Lower leg skin (tissue), 4 donors: ENCODE measurements at regions not wholly inside any gene's neighbourhood (a gene's known extent, or its start where the extent isn't known, plus 50 kb on each side); places are given as distances from the start of the nearest gene placed in this dataset.

Experiments used
- DNase-seq, 2 donors: peaks; one replicate each; pipeline ENCODE4 v3.0.0-alpha.2; 2019; ENCODE audit warnings: low spot score in 2 of 2
- H3K4me3 ChIP-seq: fragments of 200-600 bp; sonication (generic); 2 replicates; pipeline ENCODE4 v1.5.1; 2017; ENCODE audit warnings: mild to moderate bottlenecking, low read depth; ENCODE audit not compliant: poor library complexity, severe bottlenecking
- CTCF ChIP-seq, 3 donors: fragments of 450-650 bp; IDR thresholded peaks; one replicate each; pipeline ENCODE4 v1.5.1; 2016; ENCODE audit warnings: antibody characterized with exemption in 3 of 3, mild to moderate bottlenecking in 3 of 3, moderate library complexity in 2 of 3
- POLR2A ChIP-seq, 2 donors: fragments of 450-650 bp; IDR thresholded peaks; one replicate each; pipeline ENCODE4 v1.6.1; 2016 to 2017; ENCODE audit warnings: antibody characterized with exemption in 2 of 2, mild to moderate bottlenecking in 1 of 2, moderate library complexity in 1 of 2
- WGBS, 2 donors: methylation state at CpG; one replicate each; pipeline ENCODE4 v1.1.5; 2018; 5-methylcytosine and 5-hydroxymethylcytosine counted together
- intact Hi-C: fragments of 100-400 bp; cut with DNase I; formaldehyde crosslinking; loops from one replicate; pipeline ENCODE4 v1.15.0; 2023; ENCODE audit warnings: low total_unique reads

DNA sequence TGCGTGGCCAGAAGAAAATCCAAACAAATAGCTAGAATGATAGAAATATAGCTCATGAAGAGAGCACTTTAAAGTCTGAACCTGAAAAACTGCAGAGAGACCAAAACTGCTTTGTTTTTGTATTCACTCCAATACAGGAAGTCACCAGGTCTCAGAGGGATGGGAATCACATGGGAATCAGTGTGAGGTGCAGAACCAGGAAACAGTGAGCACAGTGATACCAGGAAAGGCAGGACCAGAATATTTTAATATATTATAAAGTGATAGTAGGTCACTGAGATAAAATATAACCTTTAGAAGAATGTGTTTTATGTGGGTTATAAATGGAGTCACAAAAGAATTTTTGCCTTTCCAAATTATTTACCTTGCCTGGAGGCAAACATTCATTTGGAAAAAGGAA, 277.3 kb downstream of the CASP12 start:
- TF ChIP-seq CTCF (IDR thresholded peaks at IDR 0.05) (no peak), POLR2A (IDR thresholded peaks at IDR 0.05) (no peak)
- WGBS, 2 donors, result 86 to 95% methylated on average over 1 of the region's 1 CpG
- intact Hi-C loops, result no loop called here
- no peak overlapping the region for H3K4me3 ChIP-seq
- no peak for DNase-seq

DNA sequence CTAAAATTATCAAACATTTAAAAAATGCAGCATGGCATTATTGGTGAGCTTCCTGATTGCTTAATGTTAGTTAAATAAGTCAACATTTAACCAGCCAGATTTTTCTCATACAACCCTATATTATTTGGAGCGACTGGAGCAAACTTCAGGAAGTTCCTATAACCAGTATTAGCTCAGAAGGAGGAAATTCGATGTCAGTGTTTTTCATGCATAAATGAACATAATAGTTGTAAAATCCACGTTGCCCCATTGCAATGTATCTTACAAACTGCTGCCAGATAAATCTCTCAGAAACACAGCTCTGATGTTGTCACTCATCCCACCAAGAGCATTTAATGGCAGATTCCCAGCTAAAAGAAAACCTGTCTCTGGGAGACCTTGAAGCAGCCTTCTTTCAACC, 278.5 kb downstream of the CASP12 start:
- WGBS, 2 donors, result 64 to 65% methylated on average over 3 of the region's 3 CpGs
- intact Hi-C loops, result no loop called here
- TF ChIP-seq CTCF (IDR thresholded peaks at IDR 0.05) (no peak), POLR2A (IDR thresholded peaks at IDR 0.05) (no peak)
- H3K4me3 ChIP-seq, result no peak overlapping the region
- DNase-seq, result no peak

- intact Hi-C loops, result no loop called here
Measured at GRCh38 chr11:104618954-104619353, 279.3 kb downstream of the CASP12 start.

DNA sequence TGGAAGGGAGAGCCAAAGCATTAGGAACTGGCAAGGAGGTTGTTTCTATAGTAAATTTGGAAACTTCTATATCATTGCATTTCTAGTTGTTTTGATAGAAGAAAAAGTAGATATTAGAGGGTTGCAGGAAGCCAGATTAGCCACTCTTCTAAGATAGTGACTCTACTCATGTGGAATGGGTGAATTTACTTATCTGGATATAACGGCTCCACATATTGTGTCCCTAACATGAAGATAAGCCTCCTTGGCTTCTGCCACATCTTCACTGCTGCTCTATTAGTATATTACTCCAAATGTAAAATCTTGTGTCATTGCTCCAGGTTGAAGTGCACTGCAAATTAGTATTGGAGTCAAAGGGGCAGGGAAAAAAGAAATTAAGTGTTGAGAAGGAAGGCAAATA, 283.3 kb downstream of the CASP12 start:
- intact Hi-C loops, result no loop called here
- no peak for DNase-seq
- 94 to 96% methylated on average over 1 of the region's 1 CpG for WGBS, 2 donors
- TF ChIP-seq POLR2A (IDR thresholded peaks at IDR 0.05) (no peak), CTCF (IDR thresholded peaks at IDR 0.05) (no peak)
- no peak overlapping the region for H3K4me3 ChIP-seq

More at GRCh38 chr11:104618954-104619353, 279.3 kb downstream of the CASP12 start:
- no peak overlapping the region for H3K4me3 ChIP-seq
- TF ChIP-seq POLR2A (IDR thresholded peaks at IDR 0.05) (no peak), CTCF (IDR thresholded peaks at IDR 0.05) (no peak)
- 54 to 64% methylated on average over 4 of the region's 4 CpGs for WGBS, 2 donors
- DNase-seq, result no peak

GRCh38 chr11:104614117-104614680, 284.1 kb downstream of the CASP12 start:
- 94 to 100% methylated on average over 1 of the region's 1 CpG for WGBS, 2 donors
- TF ChIP-seq CTCF (IDR thresholded peaks at IDR 0.05) (no peak), POLR2A (IDR thresholded peaks at IDR 0.05) (no peak)
- DNase-seq, result no peak
- no peak overlapping the region for H3K4me3 ChIP-seq
- intact Hi-C loops, result no loop called here

DNA sequence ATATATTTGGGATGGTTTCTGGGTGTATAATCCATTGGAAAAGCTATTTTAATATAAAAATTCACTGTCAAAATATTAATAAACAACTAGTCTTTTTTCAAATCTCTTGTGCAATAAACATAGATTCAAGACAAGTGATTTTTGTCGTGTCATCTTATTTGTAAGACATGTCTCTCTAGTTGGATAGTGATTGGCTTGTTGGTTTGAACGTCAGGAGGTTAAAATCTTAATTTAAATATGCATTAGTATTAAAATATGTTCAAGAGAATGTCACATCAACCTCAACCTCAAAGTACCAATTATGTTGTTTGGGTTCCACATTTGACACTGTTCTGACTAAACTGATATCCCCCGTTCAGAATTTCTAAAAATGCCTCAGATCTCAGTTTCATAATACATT, 287.6 kb downstream of the CASP12 start:
- intact Hi-C loops, result no loop called here
- 79 to 81% methylated on average over 3 of the region's 3 CpGs for WGBS, 2 donors
- TF ChIP-seq POLR2A (IDR thresholded peaks at IDR 0.05), result no peak
- TF ChIP-seq CTCF (IDR thresholded peaks at IDR 0.05), result no peak
- no peak for DNase-seq
- H3K4me3 ChIP-seq, result no peak overlapping the region
